ENCODE measurements at regions not wholly inside any gene's neighbourhood (a gene's known extent, or its start where the extent isn't known, plus 50 kb on each side); places are given as distances from the start of the nearest gene placed in this dataset.

GRCh38 chr6:4638641-4639040 is 137.6 kb upstream of the CDYL start:
- TF ChIP-seq, protein P1, sequence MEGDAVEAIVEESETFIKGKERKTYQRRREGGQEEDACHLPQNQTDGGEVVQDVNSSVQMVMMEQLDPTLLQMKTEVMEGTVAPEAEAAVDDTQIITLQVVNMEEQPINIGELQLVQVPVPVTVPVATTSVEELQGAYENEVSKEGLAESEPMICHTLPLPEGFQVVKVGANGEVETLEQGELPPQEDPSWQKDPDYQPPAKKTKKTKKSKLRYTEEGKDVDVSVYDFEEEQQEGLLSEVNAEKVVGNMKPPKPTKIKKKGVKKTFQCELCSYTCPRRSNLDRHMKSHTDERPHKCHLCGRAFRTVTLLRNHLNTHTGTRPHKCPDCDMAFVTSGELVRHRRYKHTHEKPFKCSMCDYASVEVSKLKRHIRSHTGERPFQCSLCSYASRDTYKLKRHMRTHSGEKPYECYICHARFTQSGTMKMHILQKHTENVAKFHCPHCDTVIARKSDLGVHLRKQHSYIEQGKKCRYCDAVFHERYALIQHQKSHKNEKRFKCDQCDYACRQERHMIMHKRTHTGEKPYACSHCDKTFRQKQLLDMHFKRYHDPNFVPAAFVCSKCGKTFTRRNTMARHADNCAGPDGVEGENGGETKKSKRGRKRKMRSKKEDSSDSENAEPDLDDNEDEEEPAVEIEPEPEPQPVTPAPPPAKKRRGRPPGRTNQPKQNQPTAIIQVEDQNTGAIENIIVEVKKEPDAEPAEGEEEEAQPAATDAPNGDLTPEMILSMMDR (IDR thresholded peaks at IDR 0.05; ENCODE audit: low read depth, low read length), result no peak
- CTCF ChIA-PET, result no interaction called here
- peaks cover 3% of the 10 kb centered on the region; the same call in 1 of the 2 replicates for H3K9me3 ChIP-seq (ENCODE audit: control insufficient read depth, insufficient read depth, low read length)
- no peaks in the 10 kb centered on the region for H3K27me3 ChIP-seq (ENCODE audit: control insufficient read depth, insufficient read depth, low read length)
- no peak for DNase-seq (ENCODE audit: low read depth, low spot score)
- POLR2A ChIA-PET, result no interaction called here
- H3K27ac ChIP-seq (ENCODE audit: low read depth, low read length), result no peak overlapping the region
- no peak overlapping the region for H3K4me3 ChIP-seq (ENCODE audit: low read depth, low read length)

DNA sequence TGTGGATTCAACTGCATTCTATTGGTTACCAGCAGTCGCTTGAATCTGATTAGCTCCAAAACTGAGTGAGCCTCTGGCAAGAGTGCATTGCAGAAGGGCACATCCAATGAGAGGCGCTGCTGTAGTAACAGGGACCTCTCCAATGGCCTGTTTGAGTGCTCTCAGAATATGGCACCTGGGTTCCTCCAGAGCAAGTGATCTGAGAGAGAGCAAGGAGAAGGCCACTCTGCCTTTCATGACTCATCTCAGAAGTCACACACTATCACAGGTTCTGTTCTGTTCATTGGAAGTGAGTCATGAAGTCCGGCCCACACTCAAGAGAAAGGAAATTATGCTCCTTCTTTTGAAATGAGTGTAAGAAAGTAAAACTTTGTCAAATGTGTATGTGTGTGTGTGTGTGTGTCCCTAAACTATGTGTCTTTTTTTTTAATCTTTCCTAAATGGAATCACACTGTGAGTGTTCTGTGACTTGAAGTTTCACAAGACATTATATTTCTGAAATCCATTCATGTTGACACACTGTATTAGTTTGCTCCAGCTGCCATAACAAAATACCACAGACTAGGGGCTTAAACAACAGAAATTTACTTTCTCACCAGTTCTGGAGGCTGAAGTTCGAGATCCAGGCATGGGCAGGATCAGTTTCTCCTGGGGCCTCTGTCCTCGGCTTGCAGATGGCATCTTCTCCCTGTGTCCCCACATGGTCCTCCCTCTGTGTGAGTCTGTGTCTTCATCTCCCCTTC is 138.3 kb upstream of the CDYL start:
- H3K9me3 ChIP-seq (ENCODE audit: control insufficient read depth, insufficient read depth, low read length), result peaks cover 3% of the 10 kb centered on the region; the same call in 1 of the 2 replicates
- TF ChIP-seq, protein P1 (IDR thresholded peaks at IDR 0.05; ENCODE audit: low read depth, low read length), result no peak

DNA sequence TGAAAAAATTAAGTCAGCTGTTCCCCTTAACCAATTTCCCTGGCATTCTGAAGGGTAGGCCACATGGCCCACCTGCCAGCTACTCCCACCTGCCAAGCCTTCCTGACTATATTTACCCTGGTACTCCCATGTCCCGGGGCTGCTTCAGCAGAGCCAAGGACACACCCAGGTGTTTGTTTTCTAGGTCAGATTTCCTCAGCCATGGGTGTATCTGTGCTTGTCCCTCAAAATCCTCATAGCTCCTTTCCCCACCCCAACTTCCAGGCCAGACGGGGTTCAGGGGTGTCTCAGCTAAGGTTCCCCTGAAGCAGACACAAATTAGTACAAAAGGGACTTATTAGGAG is 139.4 kb upstream of the CDYL start:
- ChIA-PET POLR2A (no interaction called here), CTCF (interaction anchor here (1.5 kb wide), 1 partner anchor 17 kb away, joined by 5 read pairs; no protein-coding TSS in a partner anchor)
- no peak for DNase-seq (ENCODE audit: low read depth, low spot score)
- Histone ChIP-seq H3K9me3 (ENCODE audit: control insufficient read depth, insufficient read depth, low read length) (peaks cover 3% of the 10 kb centered on the region; the same call in 1 of the 2 replicates), H3K27me3 (ENCODE audit: control insufficient read depth, insufficient read depth, low read length) (no peaks in the 10 kb centered on the region), H3K27ac (ENCODE audit: low read depth, low read length) (no peak overlapping the region), H3K4me3 (ENCODE audit: low read depth, low read length) (no peak overlapping the region)
- TF ChIP-seq, protein P1 (IDR thresholded peaks at IDR 0.05; ENCODE audit: low read depth, low read length), result no peak

More for the DNA sequence above, 138.3 kb upstream of the CDYL start:
- no peaks in the 10 kb centered on the region for H3K27me3 ChIP-seq (ENCODE audit: control insufficient read depth, insufficient read depth, low read length)
- peak; percentile 41 for DNase-seq (ENCODE audit: low read depth, low spot score)
- CTCF ChIA-PET, result interaction anchor here (0.6 kb wide), 2 partner anchors 54 to 466 kb away, joined by 3 to 4 read pairs; no protein-coding TSS in a partner anchor
- POLR2A ChIA-PET, result no interaction called here
- no peak overlapping the region for H3K4me3 ChIP-seq (ENCODE audit: low read depth, low read length)
- H3K27ac ChIP-seq (ENCODE audit: low read depth, low read length), result peak overlapping the region; percentile 12

DNA sequence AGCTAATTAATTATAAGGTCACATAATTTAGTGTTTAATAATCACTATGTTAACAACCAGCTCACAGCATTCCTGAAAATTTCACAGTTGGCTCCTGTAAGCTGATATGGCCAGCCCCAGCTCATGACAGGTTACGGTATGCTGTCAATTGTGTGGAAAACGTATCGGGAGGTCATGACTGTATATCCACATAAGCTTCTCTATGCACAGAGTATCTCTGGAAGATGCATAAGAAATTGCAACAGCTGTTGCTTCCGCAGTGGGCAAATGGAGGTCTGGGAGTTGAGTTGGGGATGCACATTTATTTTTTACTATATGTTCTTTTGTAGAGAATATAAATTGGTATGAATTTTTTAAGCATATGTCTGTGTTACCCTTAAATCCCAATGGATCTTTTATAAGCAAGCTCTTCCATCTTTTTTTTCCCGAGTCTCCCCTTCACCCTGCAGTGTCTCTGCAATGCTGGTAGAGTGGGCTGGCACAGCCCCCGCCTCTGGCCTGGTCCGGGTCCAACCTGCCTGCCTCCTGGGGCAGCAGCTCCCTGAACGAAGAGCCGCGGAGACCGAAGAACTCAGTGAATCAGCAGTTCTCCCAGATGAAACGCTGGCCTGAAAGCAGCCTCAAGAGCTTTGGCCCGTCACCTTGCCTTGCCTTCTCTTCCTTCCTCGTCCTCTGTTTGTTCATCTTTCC is 139.9 kb upstream of the CDYL start:
- Histone ChIP-seq H3K9me3 (ENCODE audit: control insufficient read depth, insufficient read depth, low read length) (peaks cover 3% of the 10 kb centered on the region; the same call in 1 of the 2 replicates), H3K27ac (ENCODE audit: low read depth, low read length) (no peak overlapping the region), H3K4me3 (ENCODE audit: low read depth, low read length) (no peak overlapping the region), H3K27me3 (ENCODE audit: control insufficient read depth, insufficient read depth, low read length) (no peaks in the 10 kb centered on the region)
- DNase-seq (ENCODE audit: low read depth, low spot score), result no peak
- ChIA-PET POLR2A (no interaction called here), CTCF (interaction anchor here (1.5 kb wide), 1 partner anchor 16 kb away, joined by 5 read pairs; no protein-coding TSS in a partner anchor)
- TF ChIP-seq, protein P1 (IDR thresholded peaks at IDR 0.05; ENCODE audit: low read depth, low read length), result no peak

DNA sequence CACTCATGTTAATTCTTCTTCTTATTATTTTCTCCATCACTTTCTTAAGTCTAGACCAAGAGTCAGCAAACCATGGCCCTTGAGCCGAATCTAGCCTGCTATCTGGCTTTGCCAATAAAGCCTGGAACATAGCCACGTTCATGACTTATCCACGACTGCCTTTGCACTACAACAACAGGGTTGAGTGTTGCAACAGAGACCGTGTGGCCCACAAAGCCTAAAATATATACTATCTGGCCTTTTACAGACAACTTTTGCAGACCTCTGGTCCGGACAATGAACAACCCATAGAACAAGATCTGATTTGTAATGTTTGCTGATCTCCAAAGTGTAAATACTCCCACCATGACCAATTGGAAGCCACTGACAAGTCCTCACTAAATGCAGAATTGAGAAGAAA is 140.5 kb upstream of the CDYL start:
- no peak for DNase-seq (ENCODE audit: low read depth, low spot score)
- H3K27ac ChIP-seq (ENCODE audit: low read depth, low read length), result no peak overlapping the region
- CTCF ChIA-PET, result interaction anchor here (1.5 kb wide), 1 partner anchor 16 kb away, joined by 5 read pairs; no protein-coding TSS in a partner anchor
- no peak overlapping the region for H3K4me3 ChIP-seq (ENCODE audit: low read depth, low read length)
- H3K9me3 ChIP-seq (ENCODE audit: control insufficient read depth, insufficient read depth, low read length), result peaks cover 3% of the 10 kb centered on the region
- TF ChIP-seq, protein P1 (IDR thresholded peaks at IDR 0.05; ENCODE audit: low read depth, low read length), result no peak
- POLR2A ChIA-PET, result no interaction called here
- no peaks in the 10 kb centered on the region for H3K27me3 ChIP-seq (ENCODE audit: control insufficient read depth, insufficient read depth, low read length)
